B cell (primary cell): ENCODE measurements at regions not wholly inside any gene's neighbourhood (a gene's known extent, or its start where the extent isn't known, plus 50 kb on each side); places are given as distances from the start of the nearest gene placed in this dataset.

ENCODE experiments used
- CTCF ChIP-seq: fragments of 200-600 bp; IDR thresholded peaks from one replicate; pipeline ENCODE4 v1.8.0; 2022; ENCODE audit warnings: antibody characterized with exemption, mild to moderate bottlenecking
- EZH2 ChIP-seq: IDR thresholded peaks from 2 replicates; pipeline ENCODE4 v1.6.1; 2012; ENCODE audit warnings: borderline replicate concordance, low read depth, mild to moderate bottlenecking, moderate library complexity, low read length; ENCODE audit not compliant: insufficient read depth, poor library complexity, severe bottlenecking

GRCh38 chr5:143524338-143524945 lies 121.0 kb upstream of the NR3C1 start:
- TF ChIP-seq CTCF (no peak), EZH2 (no peak)
